Adrenal gland (tissue), 9 donors: ENCODE measurements at regions not wholly inside any gene's neighbourhood (a gene's known extent, or its start where the extent isn't known, plus 50 kb on each side); places are given as distances from the start of the nearest gene placed in this dataset.

Source experiments
- DNase-seq, 7 donors: peaks; one replicate each; pipeline ENCODE4 v3.0.0-alpha.2; 2019 to 2020
- H3K27ac ChIP-seq, 5 donors: fragments of 200-600 bp; sonication (generic) in 4 of 5; 1 replicate in 3 of 5; 2 replicates in 2 of 5; pipeline versions ENCODE4 v1.5.1 to v1.8.0; 2016 to 2020; ENCODE audit warnings: mild to moderate bottlenecking in 1 of 5
- H3K27me3 ChIP-seq: fragments of 200-600 bp; 2 replicates; pipeline ENCODE4 v1.8.0; 2021
- H3K36me3 ChIP-seq, 2 donors: fragments of 200-600 bp; replicated peaks in 1 of 2; 1 replicate in 1 of 2; 2 replicates in 1 of 2; pipeline versions ENCODE4 v1.5.1 to v1.8.0; 2018 to 2022
- H3K4me1 ChIP-seq, 2 donors: fragments of 200-600 bp; replicated peaks in 1 of 2; 1 replicate in 1 of 2; 2 replicates in 1 of 2; pipeline versions ENCODE4 v1.5.1 to v1.8.0; 2018 to 2021
- H3K4me3 ChIP-seq, 4 donors: fragments of 200-600 bp; sonication (generic) in 3 of 4; one replicate each; pipeline ENCODE4 v1.5.1; 2016 to 2018
- H3K9me3 ChIP-seq, 3 donors: fragments of 200-600 bp; sonication (generic) in 1 of 3; replicated peaks in 1 of 3; 1 replicate in 2 of 3; 2 replicates in 1 of 3; pipeline versions ENCODE4 v1.5.1 to v1.8.0; 2016 to 2021
- POLR2A ChIP-seq, 2 donors: fragments of 450-650 bp; IDR thresholded peaks; one replicate each; pipeline ENCODE4 v1.6.1; 2017; ENCODE audit warnings: antibody characterized with exemption in 2 of 2, mild to moderate bottlenecking in 2 of 2, moderate library complexity in 1 of 2
- WGBS, 4 donors: extraction: QIAGEN DNeasy Blood & Tissue Kit in 2 of 4; methylation state at CpG; one replicate each; pipeline versions ENCODE4 v1.1.5 to v1.1.7; 2013 to 2017; 5-methylcytosine and 5-hydroxymethylcytosine counted together
- intact Hi-C, 2 donors: fragments of 100-400 bp; cut with DNase I; formaldehyde crosslinking; loops; one replicate each; pipeline versions ENCODE4 v1.14.1 to v1.15.0; 2022 to 2023
- TF ChIP-seq, protein P1 (sequence below), 6 experiments: fragments of 450-650 bp in 4 of 6; fragments of 200-600 bp in 2 of 6; sonication (generic) in 1 of 6; IDR thresholded peaks; 1 replicate in 5 of 6; 2 replicates in 1 of 6; pipeline versions ENCODE4 v1.5.1 to v1.8.0; 2016 to 2021; ENCODE audit warnings: antibody characterized with exemption in 6 of 6, mild to moderate bottlenecking in 2 of 6, moderate library complexity in 1 of 6
- donor health status: healthy with polysubstance abuse.
- donor health status: Bipolar disorder and iron deficiency.
- donor health status: DM: yes; HTN: yes; CAD: no.
- donor health status: DM: no; HTN: no; CAD: no.
- donor health status: DM: no; HTN: no; CAD: no.

DNA sequence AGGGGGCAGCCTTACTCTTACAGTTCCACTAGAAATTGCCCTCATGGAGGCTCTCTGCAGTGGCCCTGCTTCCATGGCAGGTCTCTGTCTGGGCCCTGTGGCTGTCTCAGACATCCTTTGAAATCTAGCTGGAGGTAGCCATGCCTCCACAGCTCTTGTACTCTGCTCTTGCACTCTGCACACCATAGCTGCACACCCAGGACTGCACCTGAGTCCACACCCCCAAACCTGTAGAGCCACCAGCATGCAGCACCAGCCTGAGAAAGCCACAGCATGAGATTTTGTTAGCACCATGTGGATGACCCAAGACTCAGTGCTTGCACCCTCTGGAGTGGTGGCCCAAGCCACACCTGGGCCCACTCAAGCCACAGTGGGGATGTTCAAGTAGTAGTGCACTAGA lies 376.2 kb upstream of the RND3 start:
- Histone ChIP-seq H3K27ac (no peak overlapping the region), H3K27me3 (no peaks in the 10 kb centered on the region), H3K9me3 (no peaks in the 10 kb centered on the region), H3K4me3 (no peak overlapping the region), H3K4me1 (no peaks in the 10 kb centered on the region), H3K36me3 (no peaks in the 10 kb centered on the region)
- DNase-seq, result no peak
- TF ChIP-seq, protein P1, sequence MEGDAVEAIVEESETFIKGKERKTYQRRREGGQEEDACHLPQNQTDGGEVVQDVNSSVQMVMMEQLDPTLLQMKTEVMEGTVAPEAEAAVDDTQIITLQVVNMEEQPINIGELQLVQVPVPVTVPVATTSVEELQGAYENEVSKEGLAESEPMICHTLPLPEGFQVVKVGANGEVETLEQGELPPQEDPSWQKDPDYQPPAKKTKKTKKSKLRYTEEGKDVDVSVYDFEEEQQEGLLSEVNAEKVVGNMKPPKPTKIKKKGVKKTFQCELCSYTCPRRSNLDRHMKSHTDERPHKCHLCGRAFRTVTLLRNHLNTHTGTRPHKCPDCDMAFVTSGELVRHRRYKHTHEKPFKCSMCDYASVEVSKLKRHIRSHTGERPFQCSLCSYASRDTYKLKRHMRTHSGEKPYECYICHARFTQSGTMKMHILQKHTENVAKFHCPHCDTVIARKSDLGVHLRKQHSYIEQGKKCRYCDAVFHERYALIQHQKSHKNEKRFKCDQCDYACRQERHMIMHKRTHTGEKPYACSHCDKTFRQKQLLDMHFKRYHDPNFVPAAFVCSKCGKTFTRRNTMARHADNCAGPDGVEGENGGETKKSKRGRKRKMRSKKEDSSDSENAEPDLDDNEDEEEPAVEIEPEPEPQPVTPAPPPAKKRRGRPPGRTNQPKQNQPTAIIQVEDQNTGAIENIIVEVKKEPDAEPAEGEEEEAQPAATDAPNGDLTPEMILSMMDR (IDR thresholded peaks at IDR 0.05), result no peak
- no peak for TF ChIP-seq POLR2A (IDR thresholded peaks at IDR 0.05)
- intact Hi-C loops, result no loop called here

DNA sequence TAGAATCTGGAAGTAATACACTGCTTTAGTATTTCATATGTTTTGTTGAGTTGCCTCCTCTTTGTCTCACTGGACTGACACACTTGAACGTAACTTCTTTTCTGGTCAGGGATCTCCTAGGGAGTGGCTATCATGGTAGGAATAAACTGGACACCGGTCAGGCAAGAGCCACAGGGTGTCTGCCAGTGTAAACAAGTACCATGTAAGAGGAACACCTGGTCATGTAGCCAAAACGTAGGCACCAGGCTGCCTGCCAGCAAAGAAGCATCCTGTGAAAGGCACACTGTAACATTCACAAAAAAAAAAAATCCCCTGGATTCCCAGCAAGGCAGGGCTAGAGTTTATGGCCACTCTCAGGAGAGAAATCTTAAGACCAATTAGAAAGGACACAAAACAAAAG lies 372.8 kb upstream of the RND3 start:
- no peaks in the 10 kb centered on the region for H3K27me3 ChIP-seq
- TF ChIP-seq POLR2A (IDR thresholded peaks at IDR 0.05), result no peak
- TF ChIP-seq, protein P1 (IDR thresholded peaks at IDR 0.05), result no peak
- H3K27ac ChIP-seq, result no peak overlapping the region
- intact Hi-C loops, result no loop called here
- no peaks in the 10 kb centered on the region for H3K9me3 ChIP-seq
- no peak overlapping the region for H3K4me3 ChIP-seq
- no peaks in the 10 kb centered on the region for H3K4me1 ChIP-seq
- H3K36me3 ChIP-seq, result no peaks in the 10 kb centered on the region
- 74 to 85% (median 76%) methylated on average over 3 of the region's 3 CpGs for WGBS, 4 donors
- no peak for DNase-seq

DNA sequence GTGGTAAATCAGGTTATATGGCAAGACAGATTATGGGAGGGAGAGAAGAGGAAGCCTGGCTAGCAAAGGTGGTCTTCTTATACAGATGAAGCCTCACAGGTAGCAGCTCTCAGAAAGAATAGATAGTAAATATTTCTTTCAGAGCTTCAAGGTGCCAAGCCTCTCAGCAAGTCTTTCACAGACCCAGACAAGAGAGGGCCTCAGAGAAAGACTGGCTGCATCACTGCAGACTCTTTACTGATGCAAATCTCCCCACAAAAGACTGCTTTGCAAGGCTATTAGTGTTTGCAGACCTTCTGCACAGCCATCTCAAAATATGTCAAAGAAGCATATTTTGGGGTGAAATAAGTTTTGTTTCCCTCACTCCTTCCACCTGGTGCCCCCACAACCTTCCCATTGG lies 372.4 kb upstream of the RND3 start:
- H3K27me3 ChIP-seq, result no peaks in the 10 kb centered on the region
- TF ChIP-seq, protein P1 (IDR thresholded peaks at IDR 0.05), result no peak
- TF ChIP-seq POLR2A (IDR thresholded peaks at IDR 0.05), result no peak
- no peak overlapping the region for H3K27ac ChIP-seq
- no peaks in the 10 kb centered on the region for H3K36me3 ChIP-seq
- intact Hi-C loops, result no loop called here
- H3K4me1 ChIP-seq, result no peaks in the 10 kb centered on the region
- no peak for DNase-seq
- no peaks in the 10 kb centered on the region for H3K9me3 ChIP-seq
- no peak overlapping the region for H3K4me3 ChIP-seq

DNA sequence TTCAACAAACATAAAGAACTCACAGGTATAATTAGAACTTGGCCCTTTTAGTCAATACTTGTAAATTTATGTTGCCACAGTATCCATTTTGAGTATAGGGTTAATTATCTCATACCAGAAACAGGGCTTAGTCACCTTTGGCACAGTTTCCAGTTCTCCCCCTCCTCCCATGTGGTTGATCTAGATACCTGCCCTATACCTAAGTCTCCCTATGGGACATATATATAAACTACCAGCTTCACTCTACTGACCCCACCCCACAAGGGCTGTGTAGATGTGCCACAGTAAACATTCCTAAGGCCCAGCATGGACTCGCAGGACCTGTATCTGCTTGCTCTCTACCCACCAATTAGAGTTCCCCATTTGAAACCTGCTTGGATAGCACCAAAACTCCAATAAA lies 371.7 kb upstream of the RND3 start:
- intact Hi-C loops, result no loop called here
- H3K27ac ChIP-seq, result no peak overlapping the region
- H3K9me3 ChIP-seq, result no peaks in the 10 kb centered on the region
- no peak for TF ChIP-seq POLR2A (IDR thresholded peaks at IDR 0.05)
- no peak for DNase-seq
- WGBS, 4 donors, result 82 to 100% (median 88%) methylated on average over 1 of the region's 1 CpG
- no peaks in the 10 kb centered on the region for H3K36me3 ChIP-seq
- no peaks in the 10 kb centered on the region for H3K27me3 ChIP-seq
- no peak overlapping the region for H3K4me3 ChIP-seq
- no peaks in the 10 kb centered on the region for H3K4me1 ChIP-seq

DNA sequence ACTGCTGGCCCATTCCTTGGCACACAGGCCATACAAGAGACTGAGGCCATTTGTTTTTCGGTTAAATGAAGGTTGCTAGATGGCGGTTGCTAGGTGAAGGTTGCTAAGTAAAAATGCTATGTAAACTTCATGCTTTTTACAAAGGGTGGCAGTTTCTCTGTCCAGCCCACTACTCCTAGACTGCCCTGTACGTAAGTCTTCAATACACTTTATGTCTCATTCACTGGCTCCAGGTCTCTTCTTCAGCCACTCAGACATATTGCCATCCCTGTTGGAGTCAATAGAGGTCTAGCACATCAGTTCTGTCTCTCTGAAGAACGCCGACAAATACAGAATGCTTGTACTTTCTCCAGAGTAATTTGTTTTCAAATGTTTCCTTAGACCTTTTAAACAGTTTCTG lies 370.9 kb upstream of the RND3 start:
- no peak overlapping the region for H3K4me3 ChIP-seq
- no peaks in the 10 kb centered on the region for H3K36me3 ChIP-seq
- H3K4me1 ChIP-seq, result no peaks in the 10 kb centered on the region
- WGBS, 4 donors, result 91 to 98% (median 96%) methylated on average over 5 of the region's 5 CpGs
- no peaks in the 10 kb centered on the region for H3K9me3 ChIP-seq
- no peak for DNase-seq
- H3K27ac ChIP-seq, result no peak overlapping the region
- intact Hi-C loops, result no loop called here
- TF ChIP-seq, protein P1 (IDR thresholded peaks at IDR 0.05), result no peak
- TF ChIP-seq POLR2A (IDR thresholded peaks at IDR 0.05), result no peak
- H3K27me3 ChIP-seq, result no peaks in the 10 kb centered on the region
